ENCODE measurements at regions not wholly inside any gene's neighbourhood (a gene's known extent, or its start where the extent isn't known, plus 50 kb on each side); places are given as distances from the start of the nearest gene placed in this dataset.

- no peak for DNase-seq (ENCODE audit: low read depth in 1 of 2, low spot score in 1 of 2)
Measured at GRCh38 chr2:174669336-174669735, 71.7 kb upstream of the WIPF1 start.

- no peak for DNase-seq (ENCODE audit: low read depth in 1 of 2, low spot score in 1 of 2)
Measured at GRCh38 chr2:174668075-174668474, 70.5 kb upstream of the WIPF1 start.

GRCh38 chr2:174667250-174667860, 69.8 kb upstream of the WIPF1 start:
- DNase-seq (ENCODE audit: low read depth in 1 of 2, low spot score in 1 of 2), result no peak

- no peak for DNase-seq (ENCODE audit: low read depth in 1 of 2, low spot score in 1 of 2)
Measured at GRCh38 chr2:174666845-174667244, 69.2 kb upstream of the WIPF1 start.

GRCh38 chr2:174666312-174666711, 68.7 kb upstream of the WIPF1 start:
- no peak for DNase-seq (ENCODE audit: low read depth in 1 of 2, low spot score in 1 of 2)

- DNase-seq (ENCODE audit: low read depth in 1 of 2, low spot score in 1 of 2), result no peak
Measured at GRCh38 chr2:174664084-174664759, 66.6 kb upstream of the WIPF1 start.

GRCh38 chr2:174663550-174663949, 65.9 kb upstream of the WIPF1 start:
- no peak for DNase-seq (ENCODE audit: low read depth in 1 of 2, low spot score in 1 of 2)

- no peak for DNase-seq (ENCODE audit: low read depth in 1 of 2, low spot score in 1 of 2)
Measured at GRCh38 chr2:174662859-174663258, 65.3 kb upstream of the WIPF1 start.

GRCh38 chr2:174662459-174662858, 64.9 kb upstream of the WIPF1 start:
- DNase-seq (ENCODE audit: low read depth in 1 of 2, low spot score in 1 of 2), result no peak

GRCh38 chr2:174660984-174661675, 63.5 kb upstream of the WIPF1 start:
- DNase-seq (ENCODE audit: low read depth in 1 of 2, low spot score in 1 of 2), result no peak

GRCh38 chr2:174659069-174659900, 61.7 kb upstream of the WIPF1 start:
- DNase-seq (ENCODE audit: low read depth in 1 of 2, low spot score in 1 of 2), result no peak

GRCh38 chr2:174656676-174657176, 59.1 kb upstream of the WIPF1 start:
- no peak for DNase-seq (ENCODE audit: low read depth in 1 of 2, low spot score in 1 of 2)

- DNase-seq (ENCODE audit: low read depth in 1 of 2, low spot score in 1 of 2), result no peak
Measured at GRCh38 chr2:174656035-174656434, 58.4 kb upstream of the WIPF1 start.

- no peak for DNase-seq (ENCODE audit: low read depth in 1 of 2, low spot score in 1 of 2)
Measured at GRCh38 chr2:174654419-174654941, 56.9 kb upstream of the WIPF1 start.

- no peak for DNase-seq (ENCODE audit: low read depth in 1 of 2, low spot score in 1 of 2)
Measured at GRCh38 chr2:174648896-174649295, 51.3 kb upstream of the WIPF1 start.
